Stimulated activated naive B cell treated with anti-CD40 and anti-IgM and Interleukin-4, amounts not matched to agents 10 μg/mL and 1 μg/mL and 100 μg/mL, for 72 hours (primary cell): ENCODE measurements at regions not wholly inside any gene's neighbourhood (a gene's known extent, or its start where the extent isn't known, plus 50 kb on each side); places are given as distances from the start of the nearest gene placed in this dataset.

ENCODE experiments used
- ATAC-seq, 2 donors: fragments of 150-1000 bp; cut with Tn5 transposase; replicated peaks; 2 replicates each; pipeline ENCODE4 v1.10.0; 2021; ENCODE audit warnings: moderate library complexity in 1 of 2
- DNase-seq: peaks from one replicate; pipeline ENCODE4 v3.0.0; 2021
- H3K27ac Mint-ChIP-seq: one replicate; pipeline ENCODE4 v1.8.0; 2022; ENCODE audit warnings: mild to moderate bottlenecking, mixed read lengths
- H3K27me3 Mint-ChIP-seq, 2 donors: one replicate each; pipeline ENCODE4 v1.8.0; 2022; ENCODE audit warnings: mixed read lengths in 2 of 2
- H3K36me3 Mint-ChIP-seq, 2 donors: one replicate each; pipeline ENCODE4 v1.8.0; 2022; ENCODE audit warnings: mixed read lengths in 2 of 2, mild to moderate bottlenecking in 1 of 2
- H3K4me1 Mint-ChIP-seq, 2 donors: one replicate each; pipeline ENCODE4 v1.8.0; 2022; ENCODE audit warnings: mixed read lengths in 2 of 2, mild to moderate bottlenecking in 1 of 2
- H3K4me3 Mint-ChIP-seq, 2 donors: one replicate each; pipeline ENCODE4 v1.8.0; 2022; ENCODE audit warnings: mild to moderate bottlenecking in 2 of 2, mixed read lengths in 2 of 2, moderate library complexity in 1 of 2
- H3K9me3 Mint-ChIP-seq, 2 donors: one replicate each; pipeline ENCODE4 v1.8.0; 2022; ENCODE audit warnings: mixed read lengths in 2 of 2, mild to moderate bottlenecking in 1 of 2

DNA sequence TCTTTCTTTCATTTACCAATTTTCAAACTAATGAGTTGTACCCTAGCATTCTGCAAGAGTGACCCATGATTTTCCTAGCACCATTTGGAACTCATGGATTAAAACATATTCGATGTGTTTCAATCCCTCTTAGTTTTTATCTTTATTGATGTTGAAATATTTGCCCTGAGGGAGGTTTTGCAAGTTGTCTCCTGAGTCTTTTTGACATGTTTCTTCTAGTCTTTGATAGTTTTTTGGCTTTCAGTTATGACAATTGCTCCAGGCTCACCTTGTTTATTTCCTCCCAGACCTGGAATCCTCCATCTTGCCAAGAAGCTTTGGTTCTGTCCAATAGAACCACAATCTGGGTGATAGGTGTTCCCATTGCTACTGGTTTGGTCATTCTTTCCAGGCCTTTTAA, 327.8 kb downstream of the WDR11 start:
- Mint-ChIP-seq H3K4me1 (no peaks in the 10 kb centered on the region), H3K27ac (no peak overlapping the region), H3K36me3 (no peaks in the 10 kb centered on the region), H3K9me3 (no peaks in the 10 kb centered on the region), H3K27me3 (no peaks in the 10 kb centered on the region), H3K4me3 (no peak overlapping the region)
- DNase-seq (no peak), ATAC-seq (no peak)

DNA sequence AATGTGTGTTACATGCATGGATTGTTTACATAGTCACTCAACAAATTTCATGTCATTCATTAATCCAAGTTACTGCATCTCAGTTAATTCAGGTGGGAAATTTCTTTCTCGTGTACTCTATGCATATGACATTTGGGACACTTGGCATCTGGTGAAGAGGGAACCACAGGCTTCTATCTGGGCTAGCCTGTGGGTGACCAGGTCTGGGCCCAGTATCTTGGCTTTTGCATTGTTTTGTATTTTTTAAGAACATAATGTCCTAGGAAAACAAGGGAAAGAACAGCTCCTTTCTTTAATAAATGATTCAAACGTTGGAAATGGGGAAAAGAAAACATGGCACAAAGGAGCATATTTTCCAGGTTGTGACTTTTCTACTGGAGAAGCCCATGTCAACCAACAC, 331.1 kb downstream of the WDR11 start:
- no peaks in the 10 kb centered on the region for H3K27me3 Mint-ChIP-seq
- H3K4me3 Mint-ChIP-seq, result no peak overlapping the region
- no peak for ATAC-seq
- no peak overlapping the region for H3K27ac Mint-ChIP-seq
- no peak for DNase-seq
- H3K9me3 Mint-ChIP-seq, result no peaks in the 10 kb centered on the region
- H3K4me1 Mint-ChIP-seq, result no peaks in the 10 kb centered on the region
- H3K36me3 Mint-ChIP-seq, result no peaks in the 10 kb centered on the region

DNA sequence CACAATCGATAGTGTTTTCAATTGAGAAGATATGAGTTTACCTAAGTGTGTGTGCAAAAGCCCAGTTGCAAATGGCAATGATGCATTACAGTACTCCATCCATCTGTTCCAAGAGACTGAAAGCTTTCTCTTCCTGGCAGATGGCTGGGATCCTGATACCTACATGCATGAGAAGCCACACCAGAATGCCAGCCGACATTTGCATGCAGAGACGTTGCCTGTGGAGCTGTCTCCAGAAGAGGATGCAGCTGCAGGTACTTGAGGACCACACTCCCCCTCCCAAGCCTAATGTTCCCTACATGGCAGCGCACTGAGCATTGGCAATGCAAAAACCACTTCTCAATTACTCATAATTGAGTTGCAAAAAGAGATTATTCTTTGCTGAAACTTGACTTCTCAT, 332.1 kb downstream of the WDR11 start:
- Mint-ChIP-seq H3K9me3 (no peaks in the 10 kb centered on the region), H3K27ac (no peak overlapping the region), H3K27me3 (peaks cover 0 to 4% of the 10 kb centered on the region in 2 donors), H3K4me3 (no peak overlapping the region), H3K4me1 (no peaks in the 10 kb centered on the region), H3K36me3 (no peaks in the 10 kb centered on the region)
- ATAC-seq (no peak), DNase-seq (no peak)

DNA sequence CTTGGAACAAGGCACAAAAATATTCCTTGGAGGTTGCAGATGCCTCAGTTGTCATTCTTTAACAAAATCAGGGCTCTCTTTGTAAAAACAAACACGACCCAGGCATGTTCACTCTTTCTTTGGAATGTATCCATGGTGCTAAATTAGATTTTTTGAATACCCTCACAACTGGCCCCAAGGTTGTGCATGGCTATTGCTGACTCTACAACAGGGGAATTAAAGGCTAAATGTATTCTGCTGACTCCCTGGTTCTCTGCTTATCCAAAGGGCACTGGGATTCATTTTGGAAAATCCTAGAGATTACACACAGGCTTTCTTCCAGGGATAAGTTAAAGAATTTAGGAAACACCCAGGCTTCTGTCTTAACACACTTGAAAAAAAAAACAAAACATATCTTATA, 332.5 kb downstream of the WDR11 start:
- no peaks in the 10 kb centered on the region for H3K4me1 Mint-ChIP-seq
- H3K27me3 Mint-ChIP-seq, result peaks cover 0 to 4% of the 10 kb centered on the region in 2 donors
- no peak overlapping the region for H3K27ac Mint-ChIP-seq
- ATAC-seq (no peak), DNase-seq (no peak)
- H3K36me3 Mint-ChIP-seq, result no peaks in the 10 kb centered on the region
- H3K4me3 Mint-ChIP-seq, result no peak overlapping the region
- H3K9me3 Mint-ChIP-seq, result no peaks in the 10 kb centered on the region

DNA sequence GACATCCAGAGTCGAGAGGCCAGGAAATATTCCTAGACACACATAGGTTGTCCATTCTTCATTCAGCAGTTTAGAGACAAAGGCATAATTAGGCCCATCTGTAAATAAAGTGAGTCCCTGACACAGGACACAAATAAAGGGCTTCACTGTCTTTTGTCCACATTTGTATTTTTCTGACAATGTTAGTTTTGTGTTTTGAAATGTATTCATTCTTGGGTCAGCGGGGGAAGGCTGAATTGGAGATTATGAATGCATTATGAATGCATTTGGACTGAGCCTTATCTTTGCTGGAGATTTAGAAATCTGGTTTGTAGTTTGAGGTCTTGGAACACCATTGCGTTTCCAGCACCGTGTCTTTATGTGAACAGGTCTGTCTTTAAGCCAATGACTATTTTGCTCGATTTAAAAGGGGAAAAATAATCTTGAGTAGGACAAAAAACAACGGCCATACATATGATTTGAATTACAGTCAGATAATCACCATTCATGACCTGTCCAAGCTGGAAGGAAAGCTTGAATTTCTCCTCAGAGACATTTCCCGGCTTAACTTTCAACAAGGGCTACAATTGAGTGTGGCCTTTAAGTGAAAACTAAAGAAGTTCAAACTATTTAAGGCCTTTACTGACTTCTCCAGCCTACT, 334.8 kb downstream of the WDR11 start:
- DNase-seq (no peak), ATAC-seq (no peak)
- Mint-ChIP-seq H3K4me1 (no peaks in the 10 kb centered on the region), H3K27me3 (peaks cover 0 to 4% of the 10 kb centered on the region in 2 donors), H3K4me3 (no peak overlapping the region), H3K36me3 (no peaks in the 10 kb centered on the region), H3K9me3 (no peaks in the 10 kb centered on the region), H3K27ac (no peak overlapping the region)

DNA sequence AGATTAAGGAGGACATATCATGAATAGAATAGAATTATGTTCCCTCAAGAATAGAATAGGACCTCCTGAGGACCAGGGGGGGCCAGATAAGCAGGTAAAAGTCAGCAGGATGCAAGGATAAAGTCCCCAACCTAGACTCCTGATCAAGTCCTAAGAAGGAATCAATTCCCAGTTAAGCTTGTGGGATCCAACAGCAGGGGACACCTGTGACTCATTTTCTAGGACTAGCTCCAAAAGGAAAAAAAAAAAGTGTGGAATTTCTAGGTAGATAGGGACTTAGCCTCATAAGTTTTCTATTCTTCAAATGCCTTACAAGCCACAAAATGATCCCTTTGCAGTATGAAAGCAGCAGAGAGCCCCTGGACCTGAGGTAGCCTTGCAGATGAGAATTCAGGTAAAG, 336.2 kb downstream of the WDR11 start:
- Mint-ChIP-seq H3K4me3 (no peak overlapping the region), H3K36me3 (no peaks in the 10 kb centered on the region), H3K27ac (no peak overlapping the region), H3K4me1 (no peaks in the 10 kb centered on the region), H3K27me3 (peaks cover 0 to 4% of the 10 kb centered on the region in 2 donors), H3K9me3 (no peaks in the 10 kb centered on the region)
- DNase-seq (no peak), ATAC-seq (no peak)

DNA sequence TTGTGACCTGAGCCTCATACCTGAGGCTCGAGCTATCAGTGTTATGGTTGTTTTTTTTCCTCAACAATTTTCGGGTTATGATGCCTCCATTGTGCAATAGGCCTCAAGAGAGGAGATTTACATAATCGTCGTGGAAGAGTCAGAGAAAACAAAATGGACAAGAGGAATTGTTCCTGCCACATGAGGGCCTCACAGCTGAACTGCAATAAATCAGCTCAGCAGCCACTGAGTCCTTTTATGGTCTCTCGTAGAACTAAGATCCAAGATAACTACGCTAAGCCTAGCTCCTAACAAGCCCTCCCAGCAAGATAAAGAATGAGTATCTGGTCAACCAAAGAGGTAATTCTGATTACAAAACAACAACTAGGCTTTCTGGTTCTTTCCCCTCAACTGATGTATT, 336.8 kb downstream of the WDR11 start:
- peaks cover 0 to 4% of the 10 kb centered on the region in 2 donors for H3K27me3 Mint-ChIP-seq

DNA sequence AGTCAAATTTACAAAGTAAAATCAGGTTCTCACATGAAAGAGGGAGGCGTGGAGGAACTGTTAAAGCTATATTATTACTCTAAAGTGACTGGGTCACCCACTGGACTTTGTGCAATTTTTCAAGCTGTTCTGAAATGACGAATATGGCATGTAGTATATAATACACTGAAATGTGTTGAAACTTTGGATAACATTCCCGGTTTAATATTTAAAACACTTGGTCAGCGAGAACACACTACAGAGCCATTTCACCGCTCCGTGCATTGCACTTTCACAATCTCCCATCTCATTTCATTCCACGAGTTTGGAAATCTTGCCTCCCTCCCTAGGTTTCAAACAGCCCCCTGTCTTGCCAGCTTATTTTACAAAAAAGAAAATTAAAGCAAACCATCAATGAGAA, 337.9 kb downstream of the WDR11 start:
- peaks cover 0 to 4% of the 10 kb centered on the region in 2 donors for H3K27me3 Mint-ChIP-seq
- no peak for ATAC-seq
- H3K4me3 Mint-ChIP-seq, result no peak overlapping the region
- peaks cover 0 to 1% of the 10 kb centered on the region in 2 donors for H3K9me3 Mint-ChIP-seq
- no peak overlapping the region for H3K27ac Mint-ChIP-seq
- H3K4me1 Mint-ChIP-seq, result no peaks in the 10 kb centered on the region
- no peak for DNase-seq
- no peaks in the 10 kb centered on the region for H3K36me3 Mint-ChIP-seq

More for the DNA sequence above, 336.8 kb downstream of the WDR11 start:
- DNase-seq (no peak), ATAC-seq (no peak)
- H3K4me3 Mint-ChIP-seq, result no peak overlapping the region
- H3K36me3 Mint-ChIP-seq, result no peaks in the 10 kb centered on the region
- H3K4me1 Mint-ChIP-seq, result no peaks in the 10 kb centered on the region
- peaks cover 0 to 1% of the 10 kb centered on the region in 2 donors for H3K9me3 Mint-ChIP-seq
- no peak overlapping the region for H3K27ac Mint-ChIP-seq

DNA sequence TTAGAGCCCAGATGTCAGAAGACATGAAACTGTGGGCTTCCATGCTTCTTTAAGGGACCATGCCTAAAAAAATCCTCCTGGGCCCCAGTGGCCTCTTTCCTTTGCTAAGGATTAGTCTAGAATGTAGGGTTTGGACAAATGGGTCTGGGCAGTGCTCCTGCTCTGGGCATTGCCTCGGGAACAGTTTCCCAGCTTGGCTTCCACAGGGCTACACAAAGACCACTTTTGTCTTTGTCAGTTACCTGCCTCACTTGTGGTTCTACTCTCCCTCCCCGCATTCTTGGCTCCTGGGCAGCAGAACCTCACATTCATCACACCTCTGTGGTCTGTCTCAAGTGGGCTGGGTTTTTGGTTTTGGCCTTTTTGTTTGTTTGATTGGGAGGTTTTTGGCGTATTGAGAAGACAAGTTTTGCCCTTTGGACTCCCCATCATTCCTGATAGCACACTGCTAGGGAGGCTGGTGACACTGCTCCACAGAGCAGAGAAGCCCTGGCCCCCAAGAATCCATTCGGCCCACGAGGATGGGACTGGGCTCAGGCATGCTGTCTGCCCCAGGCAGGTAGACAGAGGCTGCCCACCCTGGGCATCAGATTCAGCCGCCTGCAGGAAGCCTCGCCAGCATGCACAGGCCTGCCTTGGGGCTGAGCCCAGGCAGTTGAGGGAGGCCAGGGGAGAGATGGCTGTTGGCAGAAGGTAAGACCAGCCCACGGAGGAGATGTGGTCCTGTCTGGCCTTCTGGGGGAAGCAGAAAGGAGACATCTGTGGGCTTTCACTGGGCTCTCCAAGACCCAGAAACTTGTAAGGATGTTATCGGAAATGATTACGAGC, 343.7 kb downstream of the WDR11 start:
- no peaks in the 10 kb centered on the region for H3K27me3 Mint-ChIP-seq
- ATAC-seq, result no peak
- no peak for DNase-seq
- no peaks in the 10 kb centered on the region for H3K36me3 Mint-ChIP-seq
- no peak overlapping the region for H3K27ac Mint-ChIP-seq
- peaks cover 0 to 1% of the 10 kb centered on the region in 2 donors for H3K9me3 Mint-ChIP-seq
- H3K4me1 Mint-ChIP-seq, result no peaks in the 10 kb centered on the region
- no peak overlapping the region for H3K4me3 Mint-ChIP-seq

DNA sequence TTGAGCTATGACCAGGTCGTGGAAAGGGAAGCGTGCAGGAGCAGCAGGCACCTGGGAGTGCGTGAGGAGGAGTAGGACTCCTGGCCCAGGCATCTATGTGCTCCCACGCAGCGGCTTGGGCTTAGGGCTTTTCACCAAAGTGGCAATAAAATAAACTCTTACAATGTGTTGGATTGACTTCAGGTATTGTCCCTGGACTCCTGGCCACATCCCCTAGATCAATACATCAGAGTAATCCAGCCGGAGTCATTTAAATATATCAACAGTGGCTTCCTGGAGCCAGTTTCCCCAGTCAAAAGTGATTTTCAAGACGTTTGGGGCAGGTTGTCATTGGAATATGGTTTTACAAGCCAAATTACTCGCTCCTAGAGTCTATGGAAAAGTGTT, 344.4 kb downstream of the WDR11 start:
- ATAC-seq, result no peak
- H3K4me1 Mint-ChIP-seq, result no peaks in the 10 kb centered on the region
- H3K27me3 Mint-ChIP-seq, result no peaks in the 10 kb centered on the region

DNA sequence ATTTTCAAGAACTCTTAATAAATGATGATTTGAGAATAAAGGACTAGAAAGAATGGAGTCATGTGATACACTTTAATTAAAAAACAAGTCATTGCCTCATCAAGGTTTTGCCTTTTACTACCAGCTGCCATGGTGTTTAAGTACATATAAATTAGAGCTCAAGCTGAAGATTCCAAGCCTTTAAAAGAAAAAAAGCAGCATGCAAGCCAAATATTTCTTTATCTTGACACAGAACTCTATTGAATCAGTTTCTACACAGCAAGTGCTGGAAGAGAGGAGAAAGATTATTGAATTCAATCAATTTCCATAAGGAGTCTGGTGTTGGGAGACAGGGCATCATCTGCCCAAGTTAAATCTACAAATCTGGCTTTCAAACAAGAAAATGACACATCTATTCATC, 347.9 kb downstream of the WDR11 start:
- no peaks in the 10 kb centered on the region for H3K36me3 Mint-ChIP-seq
- H3K27ac Mint-ChIP-seq, result no peak overlapping the region
- DNase-seq (no peak), ATAC-seq (no peak)
- H3K4me3 Mint-ChIP-seq, result no peak overlapping the region
- peaks cover 0 to 4% of the 10 kb centered on the region in 2 donors for H3K9me3 Mint-ChIP-seq
- no peaks in the 10 kb centered on the region for H3K27me3 Mint-ChIP-seq
- H3K4me1 Mint-ChIP-seq, result no peaks in the 10 kb centered on the region

More for the DNA sequence above, 344.4 kb downstream of the WDR11 start:
- Mint-ChIP-seq H3K4me3 (no peak overlapping the region), H3K36me3 (no peaks in the 10 kb centered on the region), H3K27ac (no peak overlapping the region), H3K9me3 (peaks cover 1 to 4% of the 10 kb centered on the region in 2 donors)
- no peak for DNase-seq

DNA sequence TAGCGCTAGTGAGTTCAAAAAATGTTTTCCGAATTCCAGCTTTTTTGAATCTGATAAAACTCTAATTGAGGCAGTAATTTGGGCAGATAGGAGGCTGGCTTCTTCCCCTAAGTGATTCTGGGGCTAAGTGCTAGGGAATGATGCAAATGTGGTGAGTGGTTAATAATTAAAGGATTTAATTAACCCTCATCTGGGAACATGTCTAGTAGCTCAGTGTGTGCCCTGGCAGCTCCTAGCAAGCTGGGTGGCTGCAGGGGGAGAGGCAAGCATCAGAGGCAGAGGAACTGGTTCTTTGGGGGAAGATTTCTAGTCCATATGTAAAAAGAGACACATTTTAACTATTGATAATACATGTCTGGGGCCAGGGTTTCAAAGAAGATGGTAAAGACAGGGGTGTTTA, 354.5 kb downstream of the WDR11 start:
- Mint-ChIP-seq H3K4me3 (no peak overlapping the region), H3K4me1 (no peaks in the 10 kb centered on the region), H3K36me3 (no peaks in the 10 kb centered on the region), H3K27me3 (no peaks in the 10 kb centered on the region), H3K9me3 (peaks cover 2 to 5% of the 10 kb centered on the region in 2 donors), H3K27ac (no peak overlapping the region)
- DNase-seq, result no peak
- ATAC-seq, result no peak

DNA sequence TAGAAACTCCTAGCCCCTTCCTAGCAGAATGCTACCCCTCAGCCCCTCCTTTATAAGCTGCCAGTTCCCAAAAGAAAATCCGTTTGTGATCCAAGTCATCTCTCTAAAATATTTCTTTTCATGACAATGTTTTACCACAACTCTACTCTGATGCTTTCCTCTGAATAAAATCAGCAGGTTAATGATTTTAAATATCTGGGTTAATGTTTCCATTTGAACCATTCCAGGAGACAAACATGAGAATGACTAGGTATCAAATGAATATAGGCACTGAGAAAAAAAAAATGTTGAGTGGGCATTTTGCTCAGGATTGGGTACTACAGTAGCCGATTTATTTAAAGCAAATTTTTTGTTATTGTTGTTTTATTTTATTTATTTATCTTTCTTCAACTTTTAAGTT, 360.3 kb downstream of the WDR11 start:
- Mint-ChIP-seq H3K4me1 (no peaks in the 10 kb centered on the region), H3K4me3 (no peak overlapping the region), H3K36me3 (no peaks in the 10 kb centered on the region), H3K9me3 (peaks cover 2 to 8% of the 10 kb centered on the region in 2 donors), H3K27ac (no peak overlapping the region), H3K27me3 (no peaks in the 10 kb centered on the region)
- no peak for DNase-seq
- ATAC-seq, result no peak

DNA sequence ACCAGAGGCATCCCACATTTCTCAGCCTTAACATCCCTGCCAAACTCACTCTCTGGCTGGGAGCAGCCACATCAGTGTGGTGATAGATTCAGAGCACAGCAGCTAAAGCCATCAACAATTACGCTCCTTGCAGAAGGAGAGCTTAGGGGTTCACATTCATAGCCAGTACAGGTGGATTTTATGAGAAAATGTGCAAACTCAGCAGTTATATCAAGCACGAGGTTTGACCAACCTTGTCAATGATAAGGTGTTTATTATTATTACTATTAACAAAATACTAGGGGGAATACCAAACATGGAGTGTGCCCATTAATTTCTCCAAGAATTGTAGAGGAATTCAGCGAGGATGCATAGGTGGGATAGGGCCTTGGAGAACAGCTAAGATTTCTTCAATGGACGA, 362.3 kb downstream of the WDR11 start:
- Mint-ChIP-seq H3K9me3 (peaks cover 2 to 8% of the 10 kb centered on the region in 2 donors), H3K4me3 (no peak overlapping the region), H3K27me3 (no peaks in the 10 kb centered on the region), H3K4me1 (no peaks in the 10 kb centered on the region), H3K27ac (no peak overlapping the region), H3K36me3 (no peaks in the 10 kb centered on the region)
- ATAC-seq (no peak), DNase-seq (no peak)

DNA sequence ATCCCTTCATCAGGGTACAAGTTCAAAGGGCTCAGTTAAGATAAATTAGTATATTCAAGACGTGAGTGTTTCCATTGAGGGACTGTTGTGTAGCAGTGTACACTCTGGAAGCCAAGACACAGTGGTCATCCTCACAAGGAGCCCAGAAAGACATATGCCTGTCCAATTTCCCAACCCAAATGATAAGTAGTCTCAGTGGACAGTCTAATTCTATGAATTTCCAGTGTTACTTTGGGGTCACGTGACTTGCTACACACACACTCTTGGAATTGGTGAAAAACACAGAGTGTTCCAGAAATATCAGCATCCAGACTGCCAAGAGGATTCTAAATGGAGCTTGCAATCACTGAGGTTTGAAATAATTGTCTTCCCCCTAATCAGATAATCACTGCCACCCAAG, 365.1 kb downstream of the WDR11 start:
- Mint-ChIP-seq H3K27ac (no peak overlapping the region), H3K36me3 (no peaks in the 10 kb centered on the region), H3K9me3 (peaks cover 0 to 3% of the 10 kb centered on the region in 2 donors), H3K27me3 (no peaks in the 10 kb centered on the region), H3K4me3 (no peak overlapping the region), H3K4me1 (no peaks in the 10 kb centered on the region)
- no peak for ATAC-seq
- DNase-seq, result no peak
